BJ (cell line): ENCODE measurements at regions not wholly inside any gene's neighbourhood (a gene's known extent, or its start where the extent isn't known, plus 50 kb on each side); places are given as distances from the start of the nearest gene placed in this dataset.

Experiments used
- CTCF ChIA-PET: fragments of 350-600 bp; formaldehyde crosslinking; extraction: SDS; loops from one replicate; lab custom pipeline; 2021; ENCODE audit warnings: antibody characterized with exemption, inconsistent platforms; lab: Yijun Ruan, JAX
- POLR2A ChIA-PET: fragments of 300-600 bp; sonication (Branson Sonifier 250); formaldehyde crosslinking; extraction: SDS; loops from one replicate; lab custom pipeline; 2021; ENCODE audit warnings: antibody characterized with exemption; lab: Charles Lee
- DNase-seq: peaks from one replicate; pipeline ENCODE4 v3.0.0-alpha.2; 2011; ENCODE audit warnings: low read depth
- H3K27me3 ChIP-seq: 2 replicates; pipeline ENCODE4 v1.6.0; 2011; ENCODE audit warnings: low read length; ENCODE audit not compliant: control insufficient read depth, insufficient read depth
- H3K36me3 ChIP-seq: 2 replicates; pipeline ENCODE4 v1.5.1; 2011; ENCODE audit warnings: low read length; ENCODE audit not compliant: control insufficient read depth, insufficient read depth
- H3K4me3 ChIP-seq: 2 replicates; pipeline ENCODE4 v1.5.1; 2011; ENCODE audit warnings: low read depth, mild to moderate bottlenecking, control low read depth, low read length
- TF ChIP-seq, protein P1 (sequence below): IDR thresholded peaks from 2 replicates; pipeline ENCODE4 v1.5.1; 2011; ENCODE audit warnings: low read depth, mild to moderate bottlenecking, control low read depth, inconsistent platforms, low read length, moderate library complexity; ENCODE audit not compliant: insufficient read depth

DNA sequence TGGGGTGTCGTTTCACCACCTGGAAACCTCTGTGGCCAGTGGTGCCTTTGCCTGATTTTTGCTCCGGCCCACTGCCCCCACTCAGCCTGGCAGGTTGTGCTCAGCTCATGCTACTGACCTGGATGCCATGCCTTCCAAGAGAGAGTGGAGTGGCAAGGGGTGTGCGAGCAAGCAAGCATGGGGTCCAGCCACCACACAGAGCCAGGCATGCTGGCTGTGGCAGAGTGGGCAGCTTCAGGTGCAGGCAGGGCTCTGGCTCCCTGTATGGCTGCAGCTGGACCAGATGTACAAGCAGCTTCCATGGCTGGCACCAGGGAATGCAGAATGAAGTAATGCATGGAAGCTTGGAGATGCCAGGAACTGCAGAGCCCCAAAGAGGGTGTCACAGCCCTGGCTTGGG lies 620.5 kb upstream of the SETBP1 start:
- no peak for DNase-seq
- no peaks in the 10 kb centered on the region for H3K36me3 ChIP-seq
- POLR2A ChIA-PET = no interaction called here

DNA sequence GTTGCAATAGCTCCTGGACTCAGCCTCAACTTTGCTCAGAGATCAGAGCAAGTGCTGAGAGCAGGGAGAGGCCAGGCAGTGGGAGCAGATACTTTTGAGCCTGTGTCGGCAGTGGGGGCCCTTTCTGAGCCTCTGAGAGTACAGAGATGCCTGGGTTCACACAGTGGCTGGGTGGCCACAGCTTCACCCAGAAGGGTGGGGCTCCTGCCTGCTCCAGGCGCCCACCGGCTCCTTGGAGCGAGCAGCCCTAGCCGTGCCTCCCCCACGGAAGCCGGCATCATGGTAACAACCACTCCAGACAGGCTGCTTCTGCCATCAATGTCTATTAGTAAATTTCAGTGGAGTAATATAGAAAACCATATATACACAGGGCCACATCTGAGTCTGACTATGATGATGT lies 619.2 kb upstream of the SETBP1 start:
- ChIA-PET CTCF (no interaction called here), POLR2A (no interaction called here)
- DNase-seq = no peak
- Histone ChIP-seq H3K27me3 (peaks cover 3% of the 10 kb centered on the region; the same call in 1 of the 2 replicates), H3K36me3 (no peaks in the 10 kb centered on the region), H3K4me3 (no peak overlapping the region)
- TF ChIP-seq, protein P1, sequence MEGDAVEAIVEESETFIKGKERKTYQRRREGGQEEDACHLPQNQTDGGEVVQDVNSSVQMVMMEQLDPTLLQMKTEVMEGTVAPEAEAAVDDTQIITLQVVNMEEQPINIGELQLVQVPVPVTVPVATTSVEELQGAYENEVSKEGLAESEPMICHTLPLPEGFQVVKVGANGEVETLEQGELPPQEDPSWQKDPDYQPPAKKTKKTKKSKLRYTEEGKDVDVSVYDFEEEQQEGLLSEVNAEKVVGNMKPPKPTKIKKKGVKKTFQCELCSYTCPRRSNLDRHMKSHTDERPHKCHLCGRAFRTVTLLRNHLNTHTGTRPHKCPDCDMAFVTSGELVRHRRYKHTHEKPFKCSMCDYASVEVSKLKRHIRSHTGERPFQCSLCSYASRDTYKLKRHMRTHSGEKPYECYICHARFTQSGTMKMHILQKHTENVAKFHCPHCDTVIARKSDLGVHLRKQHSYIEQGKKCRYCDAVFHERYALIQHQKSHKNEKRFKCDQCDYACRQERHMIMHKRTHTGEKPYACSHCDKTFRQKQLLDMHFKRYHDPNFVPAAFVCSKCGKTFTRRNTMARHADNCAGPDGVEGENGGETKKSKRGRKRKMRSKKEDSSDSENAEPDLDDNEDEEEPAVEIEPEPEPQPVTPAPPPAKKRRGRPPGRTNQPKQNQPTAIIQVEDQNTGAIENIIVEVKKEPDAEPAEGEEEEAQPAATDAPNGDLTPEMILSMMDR = no peak

More for the DNA sequence above, 620.5 kb upstream of the SETBP1 start:
- Histone ChIP-seq H3K27me3 (peaks cover 3% of the 10 kb centered on the region; the same call in 1 of the 2 replicates), H3K4me3 (no peak overlapping the region)
- TF ChIP-seq, protein P1 = no peak
- CTCF ChIA-PET = interaction anchor here (0.7 to 1.1 kb wide), 2 partner anchors 8 to 10 kb away, joined by 3 to 4 read pairs; no protein-coding TSS in a partner anchor

DNA sequence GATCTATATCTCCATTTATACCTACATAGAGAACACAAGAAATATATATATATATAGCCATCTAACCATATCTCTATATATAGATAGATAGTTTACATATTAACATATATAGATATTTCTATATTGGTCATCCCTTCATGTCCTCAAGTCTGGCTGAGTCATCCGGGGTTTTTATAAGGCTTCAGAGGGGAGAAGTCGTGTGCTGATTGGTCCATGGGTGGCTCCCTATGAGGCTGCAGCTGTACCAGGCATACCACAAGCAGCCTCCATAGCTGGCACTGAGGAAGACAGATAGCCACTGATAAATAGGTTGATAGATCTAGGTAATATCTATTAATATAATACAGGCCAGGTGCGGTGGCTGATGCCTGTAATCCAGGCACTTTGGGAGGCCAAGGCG lies 618.3 kb upstream of the SETBP1 start:
- Histone ChIP-seq H3K27me3 (no peaks in the 10 kb centered on the region), H3K36me3 (no peaks in the 10 kb centered on the region), H3K4me3 (no peak overlapping the region)
- ChIA-PET CTCF (no interaction called here), POLR2A (no interaction called here)
- DNase-seq = no peak
- TF ChIP-seq, protein P1 = no peak

DNA sequence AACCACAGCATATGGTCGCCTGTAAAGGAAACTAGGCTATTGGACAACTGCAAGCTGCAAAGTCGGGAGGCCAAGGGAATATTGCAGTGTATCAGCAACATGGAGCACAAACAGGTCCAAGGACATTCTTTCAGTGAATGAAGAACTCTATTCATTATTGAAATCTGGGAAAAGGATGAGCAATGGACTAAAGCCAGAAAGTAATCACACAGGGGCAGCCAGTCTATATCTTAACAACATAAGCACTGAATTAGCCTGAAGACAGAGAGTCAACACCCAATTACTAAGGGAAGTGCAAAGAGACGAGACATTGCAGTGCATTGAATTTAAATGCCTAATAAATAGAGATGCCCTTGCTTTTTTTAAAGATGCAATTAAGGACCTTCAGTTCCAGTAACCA lies 615.5 kb upstream of the SETBP1 start:
- ChIA-PET CTCF (no interaction called here), POLR2A (no interaction called here)
- H3K27me3 ChIP-seq = no peaks in the 10 kb centered on the region

DNA sequence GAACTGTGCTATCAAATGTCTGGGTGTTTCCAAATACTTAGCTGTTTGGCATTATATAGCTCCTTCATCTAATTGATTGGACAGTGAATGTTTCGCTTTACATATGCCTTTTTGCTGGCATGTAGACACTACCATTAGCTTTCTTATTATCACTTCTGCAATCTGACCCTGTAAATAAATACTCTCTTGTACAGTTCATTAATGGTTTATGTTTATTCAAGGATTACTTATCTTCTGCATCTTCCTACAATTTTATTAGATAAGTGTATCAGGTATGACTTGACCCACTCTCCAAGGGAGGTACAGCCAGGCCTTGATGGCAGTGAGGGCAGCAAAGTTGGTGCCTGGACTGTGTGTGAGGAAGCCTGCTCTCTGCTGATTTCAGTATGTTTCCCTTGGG lies 614.1 kb upstream of the SETBP1 start:
- DNase-seq = no peak
- no peaks in the 10 kb centered on the region for H3K36me3 ChIP-seq
- ChIA-PET POLR2A (no interaction called here), CTCF (no interaction called here)
- H3K4me3 ChIP-seq = no peak overlapping the region
- no peaks in the 10 kb centered on the region for H3K27me3 ChIP-seq
- TF ChIP-seq, protein P1 = no peak

More for the DNA sequence above, 615.5 kb upstream of the SETBP1 start:
- TF ChIP-seq, protein P1 = no peak
- no peak for DNase-seq
- Histone ChIP-seq H3K36me3 (no peaks in the 10 kb centered on the region), H3K4me3 (no peak overlapping the region)
